BE2C (cell line): ENCODE measurements at regions not wholly inside any gene's neighbourhood (a gene's known extent, or its start where the extent isn't known, plus 50 kb on each side); places are given as distances from the start of the nearest gene placed in this dataset.

Experiments used
- DNase-seq: peaks from one replicate; pipeline ENCODE4 v3.0.0-alpha.2; 2020
- H3K27me3 ChIP-seq: fragments of 250-450 bp; sonication (Bioruptor Pico); 2 replicates; pipeline ENCODE4 v1.5.1; 2020; ENCODE audit warnings: mild to moderate bottlenecking
- H3K36me3 ChIP-seq: fragments of 250-450 bp; sonication (Bioruptor Pico); 2 replicates; pipeline ENCODE4 v1.5.1; 2020; ENCODE audit warnings: mild to moderate bottlenecking
- H3K4me1 ChIP-seq: fragments of 250-450 bp; sonication (Bioruptor Pico); 2 replicates; pipeline ENCODE4 v1.5.1; 2020
- H3K4me3 ChIP-seq: 2 replicates; pipeline ENCODE4 v1.5.1; 2011; ENCODE audit warnings: low read depth, low read length
- H3K9me3 ChIP-seq: fragments of 250-450 bp; sonication (Bioruptor Pico); 2 replicates; pipeline ENCODE4 v1.5.1; 2020
- TF ChIP-seq, protein P1 (sequence below): IDR thresholded peaks from 2 replicates; pipeline ENCODE4 v1.5.1; 2012; ENCODE audit warnings: mild to moderate bottlenecking, low read depth, low read length

DNA sequence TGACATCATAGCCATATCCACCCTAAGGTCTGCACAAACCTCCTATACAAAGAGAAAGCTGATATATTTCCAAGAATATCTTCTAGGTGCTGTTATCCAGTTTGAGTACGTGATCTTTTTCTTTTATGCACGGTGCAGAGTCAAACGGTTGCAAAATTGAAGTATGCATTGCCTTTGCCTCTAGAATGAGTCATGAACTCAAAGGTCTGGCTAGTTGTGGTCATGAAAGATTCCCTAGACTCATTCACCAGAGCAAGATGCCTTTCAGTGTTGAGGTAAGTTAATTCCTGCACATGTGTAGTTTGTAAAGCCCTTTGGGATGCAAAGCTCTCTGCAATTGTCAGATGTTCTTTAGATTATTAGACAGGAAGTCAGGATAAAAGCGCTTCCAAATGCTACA lies 704.4 kb downstream of the PCDH19 start:
- Histone ChIP-seq H3K4me1 (no peaks in the 10 kb centered on the region), H3K4me3 (no peak overlapping the region), H3K9me3 (no peaks in the 10 kb centered on the region), H3K36me3 (no peaks in the 10 kb centered on the region), H3K27me3 (no peaks in the 10 kb centered on the region)
- TF ChIP-seq, protein P1, sequence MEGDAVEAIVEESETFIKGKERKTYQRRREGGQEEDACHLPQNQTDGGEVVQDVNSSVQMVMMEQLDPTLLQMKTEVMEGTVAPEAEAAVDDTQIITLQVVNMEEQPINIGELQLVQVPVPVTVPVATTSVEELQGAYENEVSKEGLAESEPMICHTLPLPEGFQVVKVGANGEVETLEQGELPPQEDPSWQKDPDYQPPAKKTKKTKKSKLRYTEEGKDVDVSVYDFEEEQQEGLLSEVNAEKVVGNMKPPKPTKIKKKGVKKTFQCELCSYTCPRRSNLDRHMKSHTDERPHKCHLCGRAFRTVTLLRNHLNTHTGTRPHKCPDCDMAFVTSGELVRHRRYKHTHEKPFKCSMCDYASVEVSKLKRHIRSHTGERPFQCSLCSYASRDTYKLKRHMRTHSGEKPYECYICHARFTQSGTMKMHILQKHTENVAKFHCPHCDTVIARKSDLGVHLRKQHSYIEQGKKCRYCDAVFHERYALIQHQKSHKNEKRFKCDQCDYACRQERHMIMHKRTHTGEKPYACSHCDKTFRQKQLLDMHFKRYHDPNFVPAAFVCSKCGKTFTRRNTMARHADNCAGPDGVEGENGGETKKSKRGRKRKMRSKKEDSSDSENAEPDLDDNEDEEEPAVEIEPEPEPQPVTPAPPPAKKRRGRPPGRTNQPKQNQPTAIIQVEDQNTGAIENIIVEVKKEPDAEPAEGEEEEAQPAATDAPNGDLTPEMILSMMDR, result no peak
- DNase-seq, result no peak

DNA sequence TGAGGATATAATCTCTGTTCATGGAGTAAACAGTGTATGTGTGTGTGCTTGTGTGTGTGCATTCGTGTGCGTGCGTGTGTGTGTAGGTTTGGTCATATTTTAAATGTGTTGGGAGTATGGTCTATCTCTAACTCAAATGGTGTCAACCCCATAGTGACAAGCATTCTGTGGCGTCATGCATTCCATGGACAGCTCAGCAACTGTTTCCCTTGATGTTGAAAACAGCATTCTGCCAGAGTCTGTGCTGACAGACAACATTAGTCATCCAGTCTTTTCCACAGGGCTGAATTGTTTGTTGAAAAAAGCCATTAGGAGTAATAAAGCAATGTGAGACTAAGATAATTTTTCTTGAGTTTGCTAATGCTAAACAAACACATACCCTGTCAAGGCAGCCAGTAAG lies 706.6 kb downstream of the PCDH19 start:
- H3K4me1 ChIP-seq, result no peaks in the 10 kb centered on the region
- TF ChIP-seq, protein P1, result no peak
- H3K27me3 ChIP-seq, result no peaks in the 10 kb centered on the region
- DNase-seq, result no peak
- H3K9me3 ChIP-seq, result no peaks in the 10 kb centered on the region
- no peak overlapping the region for H3K4me3 ChIP-seq
- no peaks in the 10 kb centered on the region for H3K36me3 ChIP-seq

DNA sequence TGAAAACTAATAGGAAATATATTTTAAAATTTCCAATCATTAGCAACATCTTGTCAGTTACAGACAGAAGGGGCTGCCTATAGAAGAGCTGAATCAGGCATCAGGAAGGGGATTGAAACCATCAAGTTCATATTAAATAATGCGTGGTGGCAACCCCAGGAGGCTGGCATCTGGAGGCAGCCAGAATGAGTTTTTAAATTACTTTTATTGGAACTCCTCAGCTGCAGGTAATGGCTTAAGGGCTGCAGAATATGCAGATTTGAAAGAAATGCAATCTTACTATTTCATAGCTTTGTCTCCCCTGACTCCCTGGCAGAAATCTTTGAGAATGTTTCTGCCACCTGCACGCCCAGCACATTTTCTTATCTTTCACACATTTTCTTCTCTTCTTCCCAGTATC lies 711.6 kb downstream of the PCDH19 start:
- no peaks in the 10 kb centered on the region for H3K9me3 ChIP-seq
- no peaks in the 10 kb centered on the region for H3K4me1 ChIP-seq
- H3K27me3 ChIP-seq, result no peaks in the 10 kb centered on the region
- no peaks in the 10 kb centered on the region for H3K36me3 ChIP-seq
- TF ChIP-seq, protein P1, result no peak
- no peak overlapping the region for H3K4me3 ChIP-seq
- DNase-seq, result no peak

DNA sequence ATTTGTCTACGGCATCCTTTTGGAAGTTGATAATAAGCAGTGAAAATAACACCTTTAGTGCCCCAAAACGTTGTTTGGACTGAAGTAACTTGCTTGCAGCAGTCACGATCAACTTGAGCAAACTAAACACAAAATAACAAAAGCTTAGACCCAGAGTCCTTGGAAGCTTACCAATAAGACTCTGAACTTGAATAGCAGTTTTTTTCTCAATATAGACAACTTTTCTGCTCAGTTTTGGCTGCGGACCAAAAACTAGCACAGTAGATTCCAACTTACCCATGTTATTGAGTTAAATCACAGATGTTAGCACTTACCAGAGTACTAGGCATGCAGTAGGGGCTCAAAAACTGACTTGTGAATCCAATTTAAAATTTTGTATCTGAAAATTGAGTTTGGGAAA lies 746.9 kb downstream of the PCDH19 start:
- no peak for DNase-seq
- H3K4me3 ChIP-seq, result no peak overlapping the region
- TF ChIP-seq, protein P1, result no peak
- no peaks in the 10 kb centered on the region for H3K4me1 ChIP-seq
- H3K9me3 ChIP-seq, result no peaks in the 10 kb centered on the region
- H3K36me3 ChIP-seq, result no peaks in the 10 kb centered on the region
- H3K27me3 ChIP-seq, result no peaks in the 10 kb centered on the region

DNA sequence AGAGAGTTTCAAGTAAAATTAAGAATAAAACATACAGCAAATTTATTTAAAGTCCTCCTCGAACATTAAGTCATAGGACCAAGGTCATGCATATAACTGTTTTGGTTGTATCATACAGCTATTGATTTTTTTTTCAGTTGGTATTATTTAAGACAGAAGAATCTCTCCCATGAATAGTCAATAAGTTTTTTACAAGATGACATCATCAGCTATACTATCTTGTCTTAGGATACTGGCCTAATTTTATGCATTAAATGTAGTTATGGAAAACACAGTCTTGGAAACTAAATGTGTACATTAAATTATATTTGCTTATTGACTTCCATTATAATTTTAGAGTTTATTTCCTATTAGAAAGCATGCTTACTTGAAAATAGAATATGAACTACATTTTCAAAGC lies 755.9 kb downstream of the PCDH19 start:
- no peak overlapping the region for H3K4me3 ChIP-seq
- no peaks in the 10 kb centered on the region for H3K36me3 ChIP-seq
- no peak for DNase-seq
- TF ChIP-seq, protein P1, result no peak
- H3K4me1 ChIP-seq, result no peaks in the 10 kb centered on the region
- no peaks in the 10 kb centered on the region for H3K27me3 ChIP-seq
- no peaks in the 10 kb centered on the region for H3K9me3 ChIP-seq

DNA sequence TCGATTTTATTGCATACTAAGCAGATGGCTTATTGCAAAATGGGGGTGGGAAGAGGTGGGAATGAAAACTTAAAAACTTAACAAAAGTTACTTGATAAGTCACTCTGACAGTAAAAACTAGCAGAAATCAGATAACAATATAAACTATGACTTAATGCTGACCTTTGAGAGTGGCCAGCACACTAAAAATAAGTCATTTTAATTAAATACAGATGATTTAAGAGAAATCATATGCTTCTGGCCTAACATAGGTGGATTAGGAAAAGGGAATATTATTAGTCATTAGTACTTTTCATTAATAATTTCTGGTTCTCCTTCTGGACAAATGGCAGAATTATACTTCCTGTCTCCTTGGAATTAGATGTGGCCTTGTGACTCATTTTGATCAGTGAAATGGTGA lies 756.7 kb downstream of the PCDH19 start:
- H3K4me1 ChIP-seq, result no peaks in the 10 kb centered on the region
- H3K27me3 ChIP-seq, result no peaks in the 10 kb centered on the region
- DNase-seq, result no peak
- H3K4me3 ChIP-seq, result no peak overlapping the region
- no peaks in the 10 kb centered on the region for H3K9me3 ChIP-seq
- TF ChIP-seq, protein P1, result no peak
- H3K36me3 ChIP-seq, result no peaks in the 10 kb centered on the region
